H1 (cell line): ENCODE measurements at regions not wholly inside any gene's neighbourhood (a gene's known extent, or its start where the extent isn't known, plus 50 kb on each side); places are given as distances from the start of the nearest gene placed in this dataset.

ENCODE experiments used
- CTCF ChIA-PET: fragments of 300-600 bp; sonication (Branson Sonifier 250); formaldehyde crosslinking; loops from one replicate; lab custom pipeline; 2021; ENCODE audit not compliant: partially characterized antibody; lab: Charles Lee
- POLR2A ChIA-PET: fragments of 300-600 bp; sonication (Branson Sonifier 250); formaldehyde crosslinking; loops from one replicate; lab custom pipeline; 2021; ENCODE audit warnings: inconsistent platforms; ENCODE audit not compliant: partially characterized antibody; lab: Charles Lee
- DNase-seq, 2 experiments: peaks; one replicate each; pipeline versions ENCODE4 v3.0.0 to v3.0.0-alpha.2; 2010 to 2022; ENCODE audit warnings: low spot score in 2 of 2, low read depth in 1 of 2, mixed read lengths in 1 of 2
- FAIRE-seq: peaks from 2 replicates; lab custom pipeline; 2011; peaks lifted over from hg19 to GRCh38; lab: Jason Lieb, UNC
- H2AFZ ChIP-seq: 2 replicates; pipeline ENCODE4 v1.8.1; 2012; ENCODE audit warnings: low read length, inconsistent platforms
- H2AK5ac ChIP-seq: 2 replicates; pipeline ENCODE4 v1.6.1; 2013; ENCODE audit warnings: low read depth, low read length
- H2BK120ac ChIP-seq: replicated peaks from 2 replicates; pipeline ENCODE3; 2013; ENCODE audit warnings: low read depth, low read length, inconsistent platforms
- H2BK12ac ChIP-seq: 2 replicates; pipeline ENCODE4 v1.6.1; 2013; ENCODE audit warnings: low read depth, low read length
- H2BK15ac ChIP-seq: 2 replicates; pipeline ENCODE4 v1.6.1; 2013; ENCODE audit warnings: low read length
- H2BK20ac ChIP-seq: 2 replicates; pipeline ENCODE4 v1.6.1; 2013; ENCODE audit warnings: low read length
- H2BK5ac ChIP-seq: 2 replicates; pipeline ENCODE4 v1.6.1; 2013; ENCODE audit warnings: low read depth, low read length
- H3K14ac ChIP-seq: 2 replicates; pipeline ENCODE4 v1.6.1; 2013; ENCODE audit warnings: inconsistent platforms; ENCODE audit not compliant: insufficient read length
- H3K18ac ChIP-seq: 2 replicates; pipeline ENCODE4 v1.6.1; 2013; ENCODE audit warnings: low read length; ENCODE audit errors: extremely low read depth
- H3K23ac ChIP-seq: 2 replicates; pipeline ENCODE4 v1.6.1; 2013; ENCODE audit warnings: inconsistent platforms; ENCODE audit not compliant: insufficient read length
- H3K23me2 ChIP-seq: 2 replicates; pipeline ENCODE4 v1.6.1; 2013; ENCODE audit warnings: low read depth, low read length
- H3K27ac ChIP-seq: 2 replicates; pipeline ENCODE4 v1.6.1; 2011; ENCODE audit warnings: low read depth, low read length, inconsistent platforms
- H3K27me3 ChIP-seq, 4 experiments: replicated peaks in 1 of 4; 1 replicate in 1 of 4; 2 replicates in 3 of 4; pipeline versions ENCODE4 v1.6.1 to v1.8.1; 2011 to 2013; ENCODE audit warnings: low read length in 3 of 4, mild to moderate bottlenecking in 3 of 4, inconsistent platforms in 2 of 4, mixed read lengths in 2 of 4, moderate library complexity in 1 of 4; ENCODE audit not compliant: control insufficient read depth in 3 of 4, insufficient read depth in 3 of 4; ENCODE audit errors: extremely low read depth in 1 of 4
- H3K36me3 ChIP-seq, 4 experiments: 2 replicates each; pipeline versions ENCODE4 v1.6.1 to v1.8.1; 2011 to 2013; ENCODE audit warnings: mild to moderate bottlenecking in 4 of 4, low read length in 3 of 4, moderate library complexity in 2 of 4, control low read depth in 1 of 4, inconsistent platforms in 1 of 4; ENCODE audit not compliant: insufficient read depth in 4 of 4, control insufficient read depth in 2 of 4
- H3K4ac ChIP-seq: replicated peaks from 2 replicates; pipeline ENCODE3; 2013; ENCODE audit warnings: low read length, low read depth, mixed read lengths, inconsistent platforms; ENCODE audit not compliant: insufficient read length
- H3K4me1 ChIP-seq, 4 experiments: replicated peaks in 1 of 4; 1 replicate in 1 of 4; 2 replicates in 3 of 4; pipeline versions ENCODE4 v1.6.1 to v1.8.1; 2011 to 2013; ENCODE audit warnings: low read length in 3 of 4, inconsistent platforms in 2 of 4, mixed read lengths in 1 of 4; ENCODE audit not compliant: insufficient read depth in 4 of 4, control insufficient read depth in 3 of 4
- H3K4me2 ChIP-seq, 2 experiments: 2 replicates each; pipeline versions ENCODE4 v1.6.1 to v1.8.1; 2011 to 2013; ENCODE audit warnings: low read depth in 2 of 2, low read length in 2 of 2, control low read depth in 1 of 2, inconsistent platforms in 1 of 2, mild to moderate bottlenecking in 1 of 2; ENCODE audit not compliant: insufficient read depth in 1 of 2
- H3K4me3 ChIP-seq, 4 experiments: fragments of 200-600, 300-600 bp in 1 of 4; sonication (generic), shearing (Covaris generic), sonication (Bioruptor Twin) in 1 of 4; 2 replicates each; pipeline versions ENCODE4 v1.5.1 to v1.8.1; 2011 to 2016; ENCODE audit warnings: low read length in 4 of 4, low read depth in 3 of 4, control low read depth in 2 of 4, inconsistent platforms in 2 of 4, mild to moderate bottlenecking in 2 of 4, mixed read lengths in 1 of 4, moderate library complexity in 1 of 4; ENCODE audit not compliant: insufficient read depth in 2 of 4; ENCODE audit errors: extremely low read depth in 1 of 4
- H3K56ac ChIP-seq: replicated peaks from 2 replicates; pipeline ENCODE3; 2013; ENCODE audit warnings: low read depth, mild to moderate bottlenecking, mixed read lengths, low read length, inconsistent platforms; ENCODE audit not compliant: insufficient read length
- H3K79me1 ChIP-seq: 2 replicates; pipeline ENCODE4 v1.6.1; 2013; ENCODE audit warnings: low read depth, low read length, control low read depth
- H3K79me2 ChIP-seq, 2 experiments: 2 replicates each; pipeline versions ENCODE4 v1.6.1 to v1.8.1; 2012 to 2013; ENCODE audit warnings: low read length in 2 of 2, mild to moderate bottlenecking in 2 of 2, inconsistent platforms in 1 of 2; ENCODE audit not compliant: insufficient read depth in 2 of 2, control insufficient read depth in 1 of 2
- H3K9ac ChIP-seq, 4 experiments: replicated peaks in 1 of 4; 1 replicate in 1 of 4; 2 replicates in 3 of 4; pipeline versions ENCODE4 v1.6.1 to v1.8.1; 2011 to 2013; ENCODE audit warnings: low read depth in 3 of 4, low read length in 3 of 4, control low read depth in 2 of 4, mild to moderate bottlenecking in 2 of 4, moderate library complexity in 2 of 4, inconsistent platforms in 1 of 4; ENCODE audit errors: extremely low read depth in 1 of 4
- H3K9me3 ChIP-seq, 2 experiments: 2 replicates each; pipeline versions ENCODE4 v1.6.1 to v1.8.1; 2012 to 2013; ENCODE audit warnings: mild to moderate bottlenecking in 2 of 2, moderate library complexity in 2 of 2, control low read depth in 1 of 2, inconsistent platforms in 1 of 2, low read depth in 1 of 2, low read length in 1 of 2, mixed read lengths in 1 of 2; ENCODE audit not compliant: insufficient read depth in 2 of 2
- H4K20me1 ChIP-seq, 2 experiments: replicated peaks in 1 of 2; 2 replicates each; pipeline versions ENCODE3 to v1.8.1; 2011 to 2013; ENCODE audit warnings: inconsistent platforms in 2 of 2, low read length in 2 of 2, mild to moderate bottlenecking in 1 of 2; ENCODE audit not compliant: insufficient read depth in 2 of 2, control insufficient read depth in 1 of 2
- H4K5ac ChIP-seq: 2 replicates; pipeline ENCODE4 v1.6.1; 2013; ENCODE audit warnings: low read length, low read depth, mixed read lengths, inconsistent platforms; ENCODE audit not compliant: insufficient read length
- H4K8ac ChIP-seq: 2 replicates; pipeline ENCODE4 v1.8.0; 2013; ENCODE audit warnings: mild to moderate bottlenecking, moderate library complexity, low read length, inconsistent platforms; ENCODE audit not compliant: insufficient read depth; ENCODE audit errors: extremely low read depth
- H4K91ac ChIP-seq: replicated peaks from 2 replicates; pipeline ENCODE3; 2013; ENCODE audit warnings: low read length, mixed read lengths, inconsistent platforms; ENCODE audit not compliant: insufficient read length
- RAD21 ChIP-seq, 2 experiments: IDR thresholded peaks in 1 of 2; conservative IDR thresholded peaks in 1 of 2; 2 replicates each; pipeline ENCODE4 v1.6.1; 2011; ENCODE audit warnings: low read depth in 2 of 2, low read length in 2 of 2, improper control_type of control experiment in 1 of 2, inconsistent platforms in 1 of 2, mild to moderate bottlenecking in 1 of 2, moderate library complexity in 1 of 2
- SAP30 ChIP-seq: fragments of 300-600 bp; sonication (generic); IDR thresholded peaks from 2 replicates; pipeline ENCODE4 v1.7.1; 2012; ENCODE audit warnings: low read length, moderate library complexity, mild to moderate bottlenecking, inconsistent platforms; ENCODE audit not compliant: insufficient read depth, insufficient replicate concordance
- WGBS, 2 experiments: shearing (Covaris generic) in 1 of 2; methylation state at CpG; one replicate each; pipeline versions ENCODE4 v1.1.6 to v1.1.7; 2013 to 2015; ENCODE audit warnings: low lambda C conversion rate in 2 of 2, mixed read lengths in 2 of 2, inconsistent platforms in 1 of 2, low coverage in 1 of 2, missing lambda C conversion rate in 1 of 2; ENCODE audit not compliant: insufficient replicate concordance in 2 of 2, insufficient coverage in 1 of 2, insufficient read length in 1 of 2; ENCODE audit errors: extremely low coverage in 1 of 2, missing lambda C conversion rate in 1 of 2; 5-methylcytosine and 5-hydroxymethylcytosine counted together
- TF ChIP-seq, protein P1 (sequence below), 3 experiments: IDR thresholded peaks; 1 replicate in 2 of 3; 2 replicates in 1 of 3; pipeline versions ENCODE4 v1.5.1 to v1.6.1; 2011; ENCODE audit warnings: low read length in 3 of 3, mild to moderate bottlenecking in 3 of 3, inconsistent platforms in 2 of 3, low read depth in 1 of 3, moderate library complexity in 1 of 3; ENCODE audit not compliant: insufficient read depth in 1 of 3; ENCODE audit errors: control extremely low read depth in 1 of 3

GRCh38 chr2:89763254-89763580 is 1071.7 kb downstream of the RPIA start:
- Histone ChIP-seq H2BK120ac (no peak overlapping the region), H4K8ac (no peak overlapping the region), H4K5ac (no peak overlapping the region), H3K27ac (no peak overlapping the region), H4K20me1 (no peaks in the 10 kb centered on the region), H2BK12ac (no peak overlapping the region), H3K9me3 (peaks cover 75 to 86% of the 10 kb centered on the region in 2 experiments), H2AK5ac (no peak overlapping the region), H3K36me3 (peaks cover 0 to 3% (median 0%) of the 10 kb centered on the region in 4 experiments; a peak in 1 of 8 replicates), H3K9ac (no peak overlapping the region), H2BK5ac (no peak overlapping the region), H3K4ac (no peak overlapping the region), H4K91ac (no peak overlapping the region), H3K14ac (no peak overlapping the region), H2BK20ac (no peak overlapping the region), H3K27me3 (no peaks in the 10 kb centered on the region), H3K4me1 (no peaks in the 10 kb centered on the region), H3K79me1 (no peaks in the 10 kb centered on the region), H3K23ac (no peak overlapping the region), H3K18ac (no peak overlapping the region), H3K23me2 (no peaks in the 10 kb centered on the region), H3K56ac (no peak overlapping the region), H2BK15ac (no peak overlapping the region), H3K4me3 (no peak overlapping the region), H3K79me2 (no peaks in the 10 kb centered on the region), H3K4me2 (no peak overlapping the region), H2AFZ (no peak overlapping the region)
- DNase-seq, result peak; percentile 5 to 57
- WGBS, 2 experiments, result 94% methylated on average over 17 of the region's 17 CpGs; no CpG with 5 or more reads in 1 of the 2 experiments
- CTCF ChIA-PET, result no interaction called here
- peak; percentile 4 to 18; a peak in 2 of 4 replicates for TF ChIP-seq RAD21 (IDR thresholded peaks at IDR 0.05 in 1 of 2, conservative IDR thresholded peaks at IDR 0.05 in 1 of 2; ENCODE audit: low read depth in 2 of 2, low read length in 2 of 2)
- no peak for TF ChIP-seq SAP30
- TF ChIP-seq, protein P1, sequence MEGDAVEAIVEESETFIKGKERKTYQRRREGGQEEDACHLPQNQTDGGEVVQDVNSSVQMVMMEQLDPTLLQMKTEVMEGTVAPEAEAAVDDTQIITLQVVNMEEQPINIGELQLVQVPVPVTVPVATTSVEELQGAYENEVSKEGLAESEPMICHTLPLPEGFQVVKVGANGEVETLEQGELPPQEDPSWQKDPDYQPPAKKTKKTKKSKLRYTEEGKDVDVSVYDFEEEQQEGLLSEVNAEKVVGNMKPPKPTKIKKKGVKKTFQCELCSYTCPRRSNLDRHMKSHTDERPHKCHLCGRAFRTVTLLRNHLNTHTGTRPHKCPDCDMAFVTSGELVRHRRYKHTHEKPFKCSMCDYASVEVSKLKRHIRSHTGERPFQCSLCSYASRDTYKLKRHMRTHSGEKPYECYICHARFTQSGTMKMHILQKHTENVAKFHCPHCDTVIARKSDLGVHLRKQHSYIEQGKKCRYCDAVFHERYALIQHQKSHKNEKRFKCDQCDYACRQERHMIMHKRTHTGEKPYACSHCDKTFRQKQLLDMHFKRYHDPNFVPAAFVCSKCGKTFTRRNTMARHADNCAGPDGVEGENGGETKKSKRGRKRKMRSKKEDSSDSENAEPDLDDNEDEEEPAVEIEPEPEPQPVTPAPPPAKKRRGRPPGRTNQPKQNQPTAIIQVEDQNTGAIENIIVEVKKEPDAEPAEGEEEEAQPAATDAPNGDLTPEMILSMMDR (IDR thresholded peaks at IDR 0.05; ENCODE audit: control extremely low read depth in 1 of 3, insufficient read depth in 1 of 3, low read depth in 1 of 3, low read length in 3 of 3), result peak in 1 of 3 experiments; percentile 45; a peak in 1 of 4 replicates
- FAIRE-seq, result no peak
- POLR2A ChIA-PET, result no interaction called here
